K562 (cell line): ENCODE measurements at regions not wholly inside any gene's neighbourhood (a gene's known extent, or its start where the extent isn't known, plus 50 kb on each side); places are given as distances from the start of the nearest gene placed in this dataset.

Experiments
- ATAC-seq: fragments of 200-7000 bp; cut with Tn5 transposase; 3 replicates; pipeline ENCODE4 v1.9.1; 2020; ENCODE audit warnings: moderate library complexity
- BruUV-seq: library from RNA; stranded (reverse); fragments of 400-500 nt; replicated peaks from 2 replicates; lab custom pipeline; 2021; lab: Mats Ljungman, UMichigan
- CTCF ChIA-PET: fragments of 300-600 bp; formaldehyde crosslinking; extraction: SDS; loops from one replicate; lab custom pipeline; 2021; ENCODE audit warnings: low intra/inter-chr PET ratio; lab: Yijun Ruan, JAX
- POLR2A ChIA-PET: fragments of 300-600, 350-650 bp; sonication (Branson Sonifier 250); formaldehyde crosslinking; extraction: SDS; loops from one replicate; lab custom pipeline; 2021; ENCODE audit warnings: antibody characterized with exemption, inconsistent platforms; lab: Yijun Ruan, JAX
- DNase-seq, 4 experiments: peaks; one replicate each; pipeline versions ENCODE4 v3.0.0 to v3.0.0-alpha.2; 2011 to 2018; ENCODE audit warnings: low spot score in 3 of 4, mixed read lengths in 3 of 4; ENCODE audit errors: extremely low read depth in 1 of 4
- FAIRE-seq: peaks from 2 replicates; lab custom pipeline; 2011; peaks lifted over from hg19 to GRCh38; lab: Jason Lieb, UNC
- H2AFZ ChIP-seq: 2 replicates; pipeline ENCODE4 v1.6.0; 2011; ENCODE audit warnings: low read depth, low read length, control low read depth, inconsistent platforms
- H3K27ac ChIP-seq: fragments of 200-600 bp; 3 replicates; pipeline ENCODE4 v1.8.0; 2011; ENCODE audit warnings: low read depth, mild to moderate bottlenecking, control low read depth, inconsistent platforms, low read length, moderate library complexity, mixed read lengths; ENCODE audit errors: extremely low read depth
- H3K27me3 ChIP-seq, 2 experiments: fragments of 300-600 bp in 1 of 2; 2 replicates in 1 of 2; 3 replicates in 1 of 2; pipeline versions ENCODE4 v1.6.0 to v1.8.0; 2011; ENCODE audit warnings: inconsistent platforms in 2 of 2, low read length in 2 of 2, mild to moderate bottlenecking in 1 of 2, mixed read lengths in 1 of 2, moderate library complexity in 1 of 2; ENCODE audit not compliant: control insufficient read depth in 2 of 2, insufficient read depth in 2 of 2
- H3K36me3 ChIP-seq: fragments of 300-600 bp; 3 replicates; pipeline ENCODE4 v1.8.0; 2011; ENCODE audit warnings: mild to moderate bottlenecking, low read length, inconsistent platforms; ENCODE audit not compliant: control insufficient read depth, insufficient read depth
- H3K4me1 ChIP-seq, 2 experiments: fragments of 200-600 bp in 1 of 2; replicated peaks in 1 of 2; 2 replicates in 1 of 2; 3 replicates in 1 of 2; pipeline versions ENCODE4 v1.5.1 to v1.8.0; 2011; ENCODE audit warnings: inconsistent platforms in 2 of 2, low read length in 2 of 2, mild to moderate bottlenecking in 1 of 2, mixed read lengths in 1 of 2, moderate library complexity in 1 of 2; ENCODE audit not compliant: control insufficient read depth in 2 of 2, insufficient read depth in 2 of 2
- H3K4me2 ChIP-seq: 2 replicates; pipeline ENCODE4 v1.6.1; 2011; ENCODE audit warnings: low read length, control low read depth, inconsistent platforms, mixed read lengths; ENCODE audit not compliant: insufficient read depth
- H3K4me3 ChIP-seq: fragments of 200-600 bp; sonication (generic), shearing (Covaris generic); 2 replicates; pipeline ENCODE4 v1.5.1; 2016; ENCODE audit warnings: control low read depth, inconsistent platforms
- H3K79me2 ChIP-seq: fragments of 200-600 bp; 3 replicates; pipeline ENCODE4 v1.8.0; 2011; ENCODE audit warnings: low read length, inconsistent platforms; ENCODE audit not compliant: control insufficient read depth, insufficient read depth
- H3K9ac ChIP-seq, 2 experiments: 2 replicates each; pipeline versions ENCODE4 v1.6.0 to v1.6.1; 2011; ENCODE audit warnings: low read depth in 2 of 2, low read length in 2 of 2, control low read depth in 1 of 2, inconsistent platforms in 1 of 2, mild to moderate bottlenecking in 1 of 2, mixed read lengths in 1 of 2; ENCODE audit not compliant: insufficient read depth in 1 of 2
- H3K9me1 ChIP-seq: one replicate; pipeline ENCODE4 v1.6.0; 2011; ENCODE audit warnings: inconsistent platforms, mild to moderate bottlenecking, low read length, moderate library complexity; ENCODE audit not compliant: control insufficient read depth, insufficient read depth
- H3K9me3 ChIP-seq: replicated peaks from 2 replicates; pipeline ENCODE4 v1.5.1; 2011; ENCODE audit warnings: low read depth, low read length, inconsistent platforms; ENCODE audit not compliant: control insufficient read depth, insufficient read depth
- H4K20me1 ChIP-seq: replicated peaks from 2 replicates; pipeline ENCODE4 v1.6.1; 2011; ENCODE audit warnings: low read length, inconsistent platforms, mixed read lengths; ENCODE audit not compliant: control insufficient read depth, insufficient read depth
- CAMTA2 ChIP-seq: fragments of 250-450 bp; sonication (Bioruptor Pico); conservative IDR thresholded peaks from 2 replicates; pipeline ENCODE4 v1.5.1; 2022
- CREBBP ChIP-seq: IDR thresholded peaks from one replicate; pipeline ENCODE4 v1.6.1; 2012; ENCODE audit warnings: low read depth, mild to moderate bottlenecking, control low read depth, inconsistent platforms, low read length
- DMBX1 ChIP-seq: fragments of 250-450 bp; sonication (Bioruptor Pico); IDR thresholded peaks from 2 replicates; pipeline ENCODE4 v1.8.0; 2022; ENCODE audit warnings: inconsistent platforms, mild to moderate bottlenecking, moderate library complexity, borderline replicate concordance
- ESRRB ChIP-seq: fragments of 250-450 bp; sonication (Bioruptor Pico); IDR thresholded peaks from 2 replicates; pipeline ENCODE4 v1.5.0; 2020; ENCODE audit warnings: mild to moderate bottlenecking, moderate library complexity, borderline replicate concordance
- EZH2 ChIP-seq: IDR thresholded peaks from 2 replicates; pipeline ENCODE4 v1.6.1; 2012; ENCODE audit warnings: low read depth, mild to moderate bottlenecking, inconsistent platforms, low read length, borderline replicate concordance
- HNRNPL ChIP-seq: fragments of 200-400 bp; formaldehyde crosslinking; IDR thresholded peaks from 2 replicates; pipeline ENCODE4 v1.6.1; 2017; ENCODE audit warnings: low read depth, mild to moderate bottlenecking, low read length
- IRF2 ChIP-seq: sonication (generic); formaldehyde crosslinking; IDR thresholded peaks from 2 replicates; pipeline ENCODE4 v1.8.1; 2022; ENCODE audit warnings: mild to moderate bottlenecking, missing genetic modification reagents
- KDM4B ChIP-seq, 2 experiments: fragments of 450-650 bp in 1 of 2; sonication (generic) in 1 of 2; IDR thresholded peaks; 2 replicates each; pipeline ENCODE4 v1.6.1; 2016 to 2017; ENCODE audit warnings: borderline replicate concordance in 2 of 2, antibody characterized with exemption in 1 of 2, low read depth in 1 of 2, mild to moderate bottlenecking in 1 of 2
- MYNN ChIP-seq, 2 experiments: sonication (generic); formaldehyde crosslinking in 1 of 2; IDR thresholded peaks; 2 replicates each; pipeline versions ENCODE4 v1.5.0 to v1.6.1; 2016 to 2020; ENCODE audit warnings: antibody characterized with exemption in 1 of 2, missing genetic modification reagents in 1 of 2
- PHTF2 ChIP-seq: fragments of 250-450 bp; sonication (Bioruptor Pico); IDR thresholded peaks from 2 replicates; pipeline ENCODE4 v1.5.0; 2021; ENCODE audit warnings: mild to moderate bottlenecking
- TCFL5 ChIP-seq: fragments of 250-450 bp; sonication (Bioruptor Pico); conservative IDR thresholded peaks from 2 replicates; pipeline ENCODE4 v1.6.1; 2021; ENCODE audit warnings: mild to moderate bottlenecking, moderate library complexity, matching md5 sums
- THRA ChIP-seq: fragments of 450-650 bp; IDR thresholded peaks from 2 replicates; pipeline ENCODE4 v1.6.1; 2017; ENCODE audit warnings: mild to moderate bottlenecking, moderate library complexity
- VEZF1 ChIP-seq: fragments of 200-800 bp; sonication (Bioruptor generic); IDR thresholded peaks from 2 replicates; pipeline ENCODE4 v1.6.1; 2017; ENCODE audit warnings: missing genetic modification characterization, missing compliant biosample characterization
- XRCC3 ChIP-seq: fragments of 450-650 bp; IDR thresholded peaks from 2 replicates; pipeline ENCODE4 v1.6.1; 2017; ENCODE audit warnings: mild to moderate bottlenecking, moderate library complexity
- ZNF354B ChIP-seq: fragments of 250-450 bp; sonication (Bioruptor Pico); IDR thresholded peaks from 2 replicates; pipeline ENCODE4 v1.4.0; 2020
- ZNF707 ChIP-seq: fragments of 250-450 bp; sonication (Bioruptor Pico); conservative IDR thresholded peaks from 2 replicates; pipeline ENCODE4 v1.8.0; 2022; ENCODE audit warnings: inconsistent platforms, mild to moderate bottlenecking, moderate library complexity
- ZNF764 ChIP-seq: fragments of 250-450 bp; sonication (Bioruptor Pico); IDR thresholded peaks from 2 replicates; pipeline ENCODE4 v1.4.0; 2020; ENCODE audit warnings: low read depth, mild to moderate bottlenecking, moderate library complexity
- WGBS: fragments of 100-300 bp; shearing (Covaris generic); methylation state at CpG from one replicate; pipeline ENCODE4 v1.1.6; 2016; ENCODE audit warnings: low coverage, mixed read lengths; ENCODE audit not compliant: insufficient coverage; ENCODE audit errors: missing lambda C conversion rate; 5-methylcytosine and 5-hydroxymethylcytosine counted together
- in situ Hi-C: fragments of 300-500 bp; cut with MboI; formaldehyde crosslinking; loops from 4 replicates; pipeline ENCODE4 v1.15.0; 2018; ENCODE audit warnings: inconsistent platforms, mixed read lengths
- intact Hi-C: fragments of 100-400 bp; cut with micrococcal nuclease; formaldehyde crosslinking; loops from 2 replicates; pipeline ENCODE4 v1.14.2; 2022
- TF ChIP-seq, protein P1 (sequence below): fragments of 250-450 bp; sonication (Bioruptor Pico); IDR thresholded peaks from 2 replicates; pipeline ENCODE4 v1.5.0; 2020; ENCODE audit warnings: mild to moderate bottlenecking, borderline replicate concordance

GRCh38 chr2:16615246-16615645 lies 50.4 kb downstream of the CYRIA start:
- Histone ChIP-seq H3K4me2 (no peak overlapping the region), H3K27ac (no peak overlapping the region), H3K4me1 (peaks cover 3 to 12% of the 10 kb centered on the region in 2 experiments; a peak in 2 of 5 replicates), H3K4me3 (no peak overlapping the region), H3K36me3 (no peaks in the 10 kb centered on the region), H2AFZ (no peak overlapping the region), H3K9me1 (no peaks in the 10 kb centered on the region), H3K9ac (no peak overlapping the region), H3K79me2 (no peaks in the 10 kb centered on the region), H3K9me3 (no peaks in the 10 kb centered on the region), H4K20me1 (no peaks in the 10 kb centered on the region), H3K27me3 (no peaks in the 10 kb centered on the region)
- 37% methylated on average over 3 of the region's 3 CpGs for WGBS
- ChIA-PET POLR2A (interaction anchor here (0.5 kb wide), 1 partner anchor 36 kb away, joined by 3 read pairs; no protein-coding TSS in a partner anchor), CTCF (interaction anchor here (4.8 kb wide), 1 partner anchor 140 kb away, joined by 65 read pairs; no protein-coding TSS in a partner anchor)
- intact Hi-C loops (no loop called here), in situ Hi-C loops (loop anchor here (25.0 kb wide), 1 partner anchor 697 kb away; no protein-coding TSS in a partner anchor)
- no peak for FAIRE-seq
- DNase-seq = no peak
- BruUV-seq = no TSS peak
- no peak for ATAC-seq
- TF ChIP-seq XRCC3 = no peak
- no peak for TF ChIP-seq VEZF1 (CRISPR knock-in tag)
- TF ChIP-seq HNRNPL = no peak
- TF ChIP-seq, protein P1, sequence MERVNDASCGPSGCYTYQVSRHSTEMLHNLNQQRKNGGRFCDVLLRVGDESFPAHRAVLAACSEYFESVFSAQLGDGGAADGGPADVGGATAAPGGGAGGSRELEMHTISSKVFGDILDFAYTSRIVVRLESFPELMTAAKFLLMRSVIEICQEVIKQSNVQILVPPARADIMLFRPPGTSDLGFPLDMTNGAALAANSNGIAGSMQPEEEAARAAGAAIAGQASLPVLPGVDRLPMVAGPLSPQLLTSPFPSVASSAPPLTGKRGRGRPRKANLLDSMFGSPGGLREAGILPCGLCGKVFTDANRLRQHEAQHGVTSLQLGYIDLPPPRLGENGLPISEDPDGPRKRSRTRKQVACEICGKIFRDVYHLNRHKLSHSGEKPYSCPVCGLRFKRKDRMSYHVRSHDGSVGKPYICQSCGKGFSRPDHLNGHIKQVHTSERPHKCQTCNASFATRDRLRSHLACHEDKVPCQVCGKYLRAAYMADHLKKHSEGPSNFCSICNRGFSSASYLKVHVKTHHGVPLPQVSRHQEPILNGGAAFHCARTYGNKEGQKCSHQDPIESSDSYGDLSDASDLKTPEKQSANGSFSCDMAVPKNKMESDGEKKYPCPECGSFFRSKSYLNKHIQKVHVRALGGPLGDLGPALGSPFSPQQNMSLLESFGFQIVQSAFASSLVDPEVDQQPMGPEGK (CRISPR knock-in tag) = no peak
- no peak for TF ChIP-seq MYNN (IDR thresholded peaks at IDR 0.05)
- TF ChIP-seq MYNN (CRISPR knock-in tag; IDR thresholded peaks at IDR 0.05) = no peak
- no peak for TF ChIP-seq THRA
- no peak for TF ChIP-seq DMBX1 (CRISPR knock-in tag)
- TF ChIP-seq ZNF707 (CRISPR knock-in tag) = no peak
- TF ChIP-seq ZNF764 = no peak
- TF ChIP-seq TCFL5 (CRISPR knock-in tag) = no peak
- no peak for TF ChIP-seq IRF2
- TF ChIP-seq ZNF354B (CRISPR knock-in tag) = no peak
- TF ChIP-seq KDM4B (IDR thresholded peaks at IDR 0.05; ENCODE audit: borderline replicate concordance in 2 of 2, low read depth in 1 of 2) = no peak
- TF ChIP-seq ESRRB = no peak
- no peak for TF ChIP-seq EZH2
- no peak for TF ChIP-seq CAMTA2 (CRISPR knock-in tag)
- no peak for TF ChIP-seq PHTF2
- no peak for TF ChIP-seq CREBBP
